Neural cell (in vitro differentiated cells): ENCODE measurements at regions not wholly inside any gene's neighbourhood (a gene's known extent, or its start where the extent isn't known, plus 50 kb on each side); places are given as distances from the start of the nearest gene placed in this dataset.

Source experiments
- H2AFZ ChIP-seq: fragments of 200-600, 300-800 bp; sonication (generic), shearing (Covaris generic); 2 replicates; pipeline ENCODE4 v1.6.0; 2014; ENCODE audit warnings: low read depth, mild to moderate bottlenecking, antibody characterized with exemption, low read length, moderate library complexity
- H3F3A ChIP-seq: fragments of 200-600 bp; shearing (Covaris generic); 2 replicates; pipeline ENCODE4 v1.6.1; 2016; ENCODE audit warnings: mild to moderate bottlenecking, moderate library complexity, mixed read lengths, antibody characterized with exemption, low read length; ENCODE audit not compliant: insufficient read depth, poor library complexity, severe bottlenecking
- H3K27ac ChIP-seq: fragments of 200-600, 300-800 bp; sonication (generic), shearing (Covaris generic); 2 replicates; pipeline ENCODE4 v1.5.1; 2014; ENCODE audit warnings: mild to moderate bottlenecking, low read length, moderate library complexity
- H3K27me3 ChIP-seq: fragments of 300-800, 200-600 bp; sonication (generic), shearing (Covaris generic); 2 replicates; pipeline ENCODE4 v1.6.0; 2014; ENCODE audit warnings: mild to moderate bottlenecking, low read depth, low read length, moderate library complexity; ENCODE audit not compliant: insufficient read depth
- H3K36me3 ChIP-seq: fragments of 300-800, 200-600 bp; sonication (generic), shearing (Covaris generic); 2 replicates; pipeline ENCODE4 v1.5.1; 2014; ENCODE audit warnings: mild to moderate bottlenecking, antibody characterized with exemption, low read length, moderate library complexity; ENCODE audit not compliant: insufficient read depth
- H3K4me2 ChIP-seq: fragments of 300-800, 200-600 bp; sonication (generic), shearing (Covaris generic); 2 replicates; pipeline ENCODE4 v1.6.0; 2014; ENCODE audit warnings: mild to moderate bottlenecking, low read length
- H3K4me3 ChIP-seq: fragments of 300-800, 200-600 bp; sonication (generic), shearing (Covaris generic); 2 replicates; pipeline ENCODE4 v1.5.1; 2014; ENCODE audit warnings: mild to moderate bottlenecking, low read length, moderate library complexity
- H3K79me2 ChIP-seq: fragments of 200-600 bp; shearing (Covaris generic); replicated peaks from 2 replicates; pipeline ENCODE4 v1.6.0; 2014; ENCODE audit warnings: mild to moderate bottlenecking, low read length, moderate library complexity; ENCODE audit not compliant: insufficient read depth
- H3K9ac ChIP-seq: fragments of 300-800, 200-600 bp; sonication (generic), shearing (Covaris generic); 2 replicates; pipeline ENCODE4 v1.6.1; 2016; ENCODE audit warnings: mild to moderate bottlenecking, low read length, mixed read lengths
- H3K9me2 ChIP-seq: fragments of 200-600 bp; shearing (Covaris generic); 2 replicates; pipeline ENCODE4 v1.6.1; 2016; ENCODE audit warnings: mild to moderate bottlenecking, low read length, mixed read lengths; ENCODE audit not compliant: insufficient read depth
- H3K9me3 ChIP-seq: fragments of 200-600, 300-800 bp; sonication (generic), shearing (Covaris generic); 2 replicates; pipeline ENCODE4 v1.6.1; 2016; ENCODE audit warnings: mild to moderate bottlenecking, mixed run types, low read length, moderate library complexity, mixed read lengths
- H4K20me1 ChIP-seq: fragments of 200-600 bp; shearing (Covaris generic); 2 replicates; pipeline ENCODE4 v1.6.1; 2016; ENCODE audit warnings: mild to moderate bottlenecking, mixed run types; ENCODE audit not compliant: insufficient read depth
- EP300 ChIP-seq: fragments of 450-650 bp; conservative IDR thresholded peaks from 2 replicates; pipeline ENCODE4 v1.6.1; 2014; ENCODE audit warnings: antibody characterized with exemption, mild to moderate bottlenecking, moderate library complexity; ENCODE audit not compliant: poor library complexity, severe bottlenecking
- EZH2 ChIP-seq: fragments of 200-600, 300-800 bp; shearing (Covaris generic), sonication (generic); IDR thresholded peaks from 2 replicates; pipeline ENCODE4 v1.6.1; 2014; ENCODE audit warnings: antibody characterized with exemption, low read length, borderline replicate concordance, mild to moderate bottlenecking; ENCODE audit not compliant: insufficient read depth, poor library complexity, severe bottlenecking
- MXI1 ChIP-seq: fragments of 450-650 bp; conservative IDR thresholded peaks from 2 replicates; pipeline ENCODE4 v1.6.1; 2014; ENCODE audit warnings: antibody characterized with exemption, mild to moderate bottlenecking; ENCODE audit not compliant: poor library complexity, severe bottlenecking
- POLR2AphosphoS5 ChIP-seq: IDR thresholded peaks from 2 replicates; pipeline ENCODE4 v1.6.1; 2012
- RAD21 ChIP-seq: fragments of 450-650 bp; conservative IDR thresholded peaks from 2 replicates; pipeline ENCODE4 v1.6.1; 2014; ENCODE audit warnings: antibody characterized with exemption, mild to moderate bottlenecking, moderate library complexity
- SMC3 ChIP-seq: fragments of 450-650 bp; conservative IDR thresholded peaks from 2 replicates; pipeline ENCODE4 v1.6.1; 2014; ENCODE audit warnings: antibody characterized with exemption, mild to moderate bottlenecking, moderate library complexity; ENCODE audit not compliant: poor library complexity
- TAF1 ChIP-seq: IDR thresholded peaks from 2 replicates; pipeline ENCODE4 v1.6.1; 2012; ENCODE audit warnings: low read depth
- TF ChIP-seq, protein P1 (sequence below): fragments of 450-650 bp; IDR thresholded peaks from 2 replicates; pipeline ENCODE4 v1.5.1; 2014; ENCODE audit warnings: antibody characterized with exemption, mild to moderate bottlenecking, moderate library complexity; ENCODE audit not compliant: poor library complexity, severe bottlenecking
- TF ChIP-seq, protein P2 (sequence below): IDR thresholded peaks from 2 replicates; pipeline ENCODE4 v1.6.1; 2012; ENCODE audit warnings: borderline replicate concordance

DNA sequence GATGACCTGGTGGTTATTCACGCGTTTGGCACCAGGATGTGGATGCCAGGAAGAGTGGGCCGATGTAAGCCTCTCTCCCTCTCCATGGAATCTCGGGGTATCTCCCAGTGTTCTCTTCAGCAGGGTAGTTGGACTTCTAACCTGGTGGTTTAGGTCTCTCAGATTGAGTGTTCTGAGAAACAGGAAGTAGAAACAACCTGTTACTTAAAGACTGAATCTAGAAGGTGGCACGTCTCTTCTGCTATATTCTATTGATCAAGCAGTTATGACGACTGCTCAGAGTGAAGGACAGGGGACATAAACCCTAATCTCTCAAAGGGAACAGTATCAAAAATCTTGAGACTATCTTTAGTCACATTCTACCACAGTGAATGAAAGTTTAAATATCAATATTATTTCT lies 918.7 kb upstream of the PIK3C3 start:
- no peak for TF ChIP-seq POLR2AphosphoS5
- TF ChIP-seq EP300, result no peak
- no peak for TF ChIP-seq MXI1
- TF ChIP-seq, protein P1, sequence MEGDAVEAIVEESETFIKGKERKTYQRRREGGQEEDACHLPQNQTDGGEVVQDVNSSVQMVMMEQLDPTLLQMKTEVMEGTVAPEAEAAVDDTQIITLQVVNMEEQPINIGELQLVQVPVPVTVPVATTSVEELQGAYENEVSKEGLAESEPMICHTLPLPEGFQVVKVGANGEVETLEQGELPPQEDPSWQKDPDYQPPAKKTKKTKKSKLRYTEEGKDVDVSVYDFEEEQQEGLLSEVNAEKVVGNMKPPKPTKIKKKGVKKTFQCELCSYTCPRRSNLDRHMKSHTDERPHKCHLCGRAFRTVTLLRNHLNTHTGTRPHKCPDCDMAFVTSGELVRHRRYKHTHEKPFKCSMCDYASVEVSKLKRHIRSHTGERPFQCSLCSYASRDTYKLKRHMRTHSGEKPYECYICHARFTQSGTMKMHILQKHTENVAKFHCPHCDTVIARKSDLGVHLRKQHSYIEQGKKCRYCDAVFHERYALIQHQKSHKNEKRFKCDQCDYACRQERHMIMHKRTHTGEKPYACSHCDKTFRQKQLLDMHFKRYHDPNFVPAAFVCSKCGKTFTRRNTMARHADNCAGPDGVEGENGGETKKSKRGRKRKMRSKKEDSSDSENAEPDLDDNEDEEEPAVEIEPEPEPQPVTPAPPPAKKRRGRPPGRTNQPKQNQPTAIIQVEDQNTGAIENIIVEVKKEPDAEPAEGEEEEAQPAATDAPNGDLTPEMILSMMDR, result no peak
- TF ChIP-seq RAD21, result no peak
- TF ChIP-seq, protein P2, sequence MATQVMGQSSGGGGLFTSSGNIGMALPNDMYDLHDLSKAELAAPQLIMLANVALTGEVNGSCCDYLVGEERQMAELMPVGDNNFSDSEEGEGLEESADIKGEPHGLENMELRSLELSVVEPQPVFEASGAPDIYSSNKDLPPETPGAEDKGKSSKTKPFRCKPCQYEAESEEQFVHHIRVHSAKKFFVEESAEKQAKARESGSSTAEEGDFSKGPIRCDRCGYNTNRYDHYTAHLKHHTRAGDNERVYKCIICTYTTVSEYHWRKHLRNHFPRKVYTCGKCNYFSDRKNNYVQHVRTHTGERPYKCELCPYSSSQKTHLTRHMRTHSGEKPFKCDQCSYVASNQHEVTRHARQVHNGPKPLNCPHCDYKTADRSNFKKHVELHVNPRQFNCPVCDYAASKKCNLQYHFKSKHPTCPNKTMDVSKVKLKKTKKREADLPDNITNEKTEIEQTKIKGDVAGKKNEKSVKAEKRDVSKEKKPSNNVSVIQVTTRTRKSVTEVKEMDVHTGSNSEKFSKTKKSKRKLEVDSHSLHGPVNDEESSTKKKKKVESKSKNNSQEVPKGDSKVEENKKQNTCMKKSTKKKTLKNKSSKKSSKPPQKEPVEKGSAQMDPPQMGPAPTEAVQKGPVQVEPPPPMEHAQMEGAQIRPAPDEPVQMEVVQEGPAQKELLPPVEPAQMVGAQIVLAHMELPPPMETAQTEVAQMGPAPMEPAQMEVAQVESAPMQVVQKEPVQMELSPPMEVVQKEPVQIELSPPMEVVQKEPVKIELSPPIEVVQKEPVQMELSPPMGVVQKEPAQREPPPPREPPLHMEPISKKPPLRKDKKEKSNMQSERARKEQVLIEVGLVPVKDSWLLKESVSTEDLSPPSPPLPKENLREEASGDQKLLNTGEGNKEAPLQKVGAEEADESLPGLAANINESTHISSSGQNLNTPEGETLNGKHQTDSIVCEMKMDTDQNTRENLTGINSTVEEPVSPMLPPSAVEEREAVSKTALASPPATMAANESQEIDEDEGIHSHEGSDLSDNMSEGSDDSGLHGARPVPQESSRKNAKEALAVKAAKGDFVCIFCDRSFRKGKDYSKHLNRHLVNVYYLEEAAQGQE, result no peak
- no peak for TF ChIP-seq SMC3
- no peak for TF ChIP-seq TAF1
- no peak for TF ChIP-seq EZH2

DNA sequence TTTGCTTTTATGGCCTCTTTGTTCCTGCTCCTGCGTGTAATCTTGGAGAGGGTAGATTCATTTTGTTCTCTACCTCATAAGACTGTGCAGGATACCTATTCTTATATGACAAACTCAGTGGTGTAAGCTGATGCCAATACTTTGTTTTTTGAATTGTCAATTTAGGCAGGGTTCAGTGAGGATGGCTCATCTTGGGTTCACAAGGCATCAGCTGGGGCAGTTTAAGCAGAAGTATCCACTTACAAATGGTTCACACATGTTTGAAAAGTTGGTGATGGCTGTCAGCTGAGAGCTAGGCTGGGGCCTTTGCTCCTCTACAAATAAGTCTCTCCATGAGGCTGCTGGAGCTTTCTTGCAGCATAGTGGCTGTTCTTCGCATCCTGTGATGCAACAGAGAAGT lies 920.6 kb upstream of the PIK3C3 start:
- Histone ChIP-seq H3K9me2 (no peaks in the 10 kb centered on the region), H3K27me3 (no peaks in the 10 kb centered on the region), H3K4me3 (no peak overlapping the region), H3F3A (no peaks in the 10 kb centered on the region), H3K36me3 (no peaks in the 10 kb centered on the region), H2AFZ (no peak overlapping the region), H3K9ac (no peak overlapping the region), H4K20me1 (no peaks in the 10 kb centered on the region), H3K27ac (no peak overlapping the region), H3K9me3 (no peaks in the 10 kb centered on the region), H3K79me2 (no peaks in the 10 kb centered on the region), H3K4me2 (no peak overlapping the region)
- TF ChIP-seq RAD21 (no peak), MXI1 (no peak), SMC3 (no peak), EP300 (no peak), POLR2AphosphoS5 (no peak), EZH2 (no peak)
- TF ChIP-seq, protein P1, result no peak
- TF ChIP-seq, protein P2, result no peak

More for the DNA sequence above, 918.7 kb upstream of the PIK3C3 start:
- Histone ChIP-seq H3K79me2 (no peaks in the 10 kb centered on the region), H3K9ac (no peak overlapping the region), H3K9me3 (peaks cover under 1% of the 10 kb centered on the region), H2AFZ (no peak overlapping the region), H3K27me3 (no peaks in the 10 kb centered on the region), H3K4me2 (no peak overlapping the region), H3F3A (no peaks in the 10 kb centered on the region), H3K9me2 (no peaks in the 10 kb centered on the region), H4K20me1 (no peaks in the 10 kb centered on the region), H3K27ac (no peak overlapping the region), H3K4me3 (no peak overlapping the region), H3K36me3 (no peaks in the 10 kb centered on the region)
